A549 (cell line): ENCODE measurements at regions not wholly inside any gene's neighbourhood (a gene's known extent, or its start where the extent isn't known, plus 50 kb on each side); places are given as distances from the start of the nearest gene placed in this dataset.

ENCODE experiments used
- ATAC-seq, 2 experiments: fragments of 200-7000 bp in 1 of 2; fragments of >200 bp in 1 of 2; cut with Nextera tagmentation in 1 of 2; cut with Tn5 transposase in 1 of 2; 3 replicates each; pipeline versions ENCODE4 v1.8.0 to v1.9.1; 2018 to 2020; ENCODE audit warnings: mild to moderate bottlenecking in 1 of 2, moderate library complexity in 1 of 2
- CTCF ChIA-PET: fragments of 300-600 bp; sonication (Branson Sonifier 250); formaldehyde crosslinking; extraction: SDS; loops from one replicate; lab custom pipeline; 2021; ENCODE audit warnings: antibody characterized with exemption, inconsistent platforms; lab: Yijun Ruan, JAX
- POLR2A ChIA-PET: fragments of 350-600 bp; formaldehyde crosslinking; extraction: SDS; loops from one replicate; lab custom pipeline; 2021; ENCODE audit warnings: antibody characterized with exemption, inconsistent platforms; lab: Yijun Ruan, JAX
- DNase-seq, 2 experiments: peaks; one replicate each; pipeline versions ENCODE4 v3.0.0 to v3.0.0-alpha.2; 2011 to 2016; ENCODE audit warnings: low read depth in 1 of 2, low spot score in 1 of 2
- FAIRE-seq: peaks from 2 replicates; lab custom pipeline; 2011; peaks lifted over from hg19 to GRCh38; lab: Jason Lieb, UNC
- H3K27ac ChIP-seq, 2 experiments: fragments of >200 bp; sonication (Bioruptor Twin); formaldehyde crosslinking; 3 replicates each; pipeline ENCODE4 v1.5.1; 2016 to 2017
- H3K4me1 ChIP-seq: fragments of >200 bp; sonication (Bioruptor Twin); formaldehyde crosslinking; 3 replicates; pipeline ENCODE4 v1.6.1; 2016
- H3K4me2 ChIP-seq: fragments of >200 bp; sonication (Bioruptor Twin); formaldehyde crosslinking; 3 replicates; pipeline ENCODE4 v1.6.1; 2016
- H3K4me3 ChIP-seq: fragments of >200 bp; sonication (Bioruptor Twin); formaldehyde crosslinking; 3 replicates; pipeline ENCODE4 v1.5.1; 2016
- H3K9me3 ChIP-seq: fragments of >200 bp; sonication (Bioruptor Twin); formaldehyde crosslinking; 3 replicates; pipeline ENCODE4 v1.6.1; 2016
- CHD4 ChIP-seq: fragments of 200-600 bp; sonication (generic); IDR thresholded peaks from 2 replicates; pipeline ENCODE4 v1.6.1; 2016; ENCODE audit warnings: antibody characterized with exemption, mild to moderate bottlenecking, borderline replicate concordance
- E2F6 ChIP-seq: IDR thresholded peaks from 2 replicates; pipeline ENCODE4 v1.6.1; 2012; ENCODE audit warnings: low read depth, borderline replicate concordance
- EHMT2 ChIP-seq: fragments of 200-600 bp; sonication (generic); IDR thresholded peaks from 2 replicates; pipeline ENCODE4 v1.6.1; 2016; ENCODE audit warnings: antibody characterized with exemption, low read depth, mild to moderate bottlenecking, moderate library complexity
- ELK1 ChIP-seq: fragments of 150-350 bp; IDR thresholded peaks from 2 replicates; pipeline ENCODE4 v1.6.1; 2014; ENCODE audit warnings: low read depth, mild to moderate bottlenecking, low read length
- EP300 ChIP-seq, 2 experiments: fragments of >200 bp; sonication (Bioruptor Twin); formaldehyde crosslinking; IDR thresholded peaks; 2 replicates in 1 of 2; 3 replicates in 1 of 2; pipeline ENCODE4 v1.6.1; 2016 to 2017
- FOSL2 ChIP-seq, 2 experiments: fragments of 450-650 bp in 1 of 2; fragments of >200 bp in 1 of 2; sonication (Bioruptor Twin) in 1 of 2; formaldehyde crosslinking; IDR thresholded peaks; 2 replicates each; pipeline versions ENCODE4 v1.5.0 to v1.6.1; 2016 to 2020; ENCODE audit warnings: mild to moderate bottlenecking in 1 of 2, moderate library complexity in 1 of 2
- HEYL ChIP-seq: fragments of 250-450 bp; sonication (Bioruptor Pico); IDR thresholded peaks from 2 replicates; pipeline ENCODE4 v1.8.0; 2021; ENCODE audit warnings: mild to moderate bottlenecking, moderate library complexity
- JUN ChIP-seq, 2 experiments: fragments of >200 bp; sonication (Bioruptor Twin); formaldehyde crosslinking; IDR thresholded peaks; 2 replicates in 1 of 2; 3 replicates in 1 of 2; pipeline ENCODE4 v1.6.1; 2016 to 2017
- JUNB ChIP-seq: fragments of >200 bp; sonication (Bioruptor Twin); formaldehyde crosslinking; IDR thresholded peaks from 2 replicates; pipeline ENCODE4 v1.6.1; 2016
- KDM5A ChIP-seq: fragments of 200-600 bp; sonication (generic); IDR thresholded peaks from 2 replicates; pipeline ENCODE4 v1.6.1; 2016; ENCODE audit warnings: antibody characterized with exemption, mild to moderate bottlenecking
- MAFK ChIP-seq: fragments of 450-650 bp; IDR thresholded peaks from 2 replicates; pipeline ENCODE4 v1.6.1; 2014; ENCODE audit not compliant: partially characterized antibody
- NFE2L2 ChIP-seq: fragments of 150-350 bp; conservative IDR thresholded peaks from 2 replicates; pipeline ENCODE4 v1.6.1; 2014; ENCODE audit warnings: low read length
- PBX3 ChIP-seq: IDR thresholded peaks from 2 replicates; pipeline ENCODE4 v1.6.1; 2012
- RARB ChIP-seq: fragments of 250-450 bp; sonication (Bioruptor Pico); IDR thresholded peaks from 2 replicates; pipeline ENCODE4 v1.8.0; 2021; ENCODE audit warnings: mild to moderate bottlenecking, moderate library complexity
- RCOR1 ChIP-seq: fragments of 150-350 bp; IDR thresholded peaks from 2 replicates; pipeline ENCODE4 v1.6.1; 2014; ENCODE audit warnings: antibody characterized with exemption, low read length, low read depth
- RFX5 ChIP-seq: fragments of 450-650 bp; IDR thresholded peaks from 2 replicates; pipeline ENCODE4 v1.7.1; 2014; ENCODE audit warnings: antibody characterized with exemption, mild to moderate bottlenecking, moderate library complexity
- TP53 ChIP-seq: fragments of 250-450 bp; sonication (Bioruptor Pico); IDR thresholded peaks from 2 replicates; pipeline ENCODE4 v1.5.0; 2021; ENCODE audit warnings: mild to moderate bottlenecking, moderate library complexity
- ZC3H11A ChIP-seq: fragments of 450-650 bp; IDR thresholded peaks from 2 replicates; pipeline ENCODE4 v1.6.1; 2014; ENCODE audit warnings: antibody characterized with exemption, mild to moderate bottlenecking
- ZFP36 ChIP-seq: fragments of 450-650 bp; IDR thresholded peaks from 2 replicates; pipeline ENCODE4 v1.6.1; 2014; ENCODE audit warnings: borderline replicate concordance; ENCODE audit not compliant: partially characterized antibody
- ZSCAN20 ChIP-seq: fragments of 250-450 bp; sonication (Bioruptor Pico); IDR thresholded peaks from 2 replicates; pipeline ENCODE4 v1.8.0; 2022; ENCODE audit warnings: mild to moderate bottlenecking, moderate library complexity
- WGBS: methylation state at CpG from one replicate; pipeline ENCODE4 v1.1.6; 2017; ENCODE audit errors: missing lambda C conversion rate; 5-methylcytosine and 5-hydroxymethylcytosine counted together

GRCh38 chr2:239826376-239826775 is 198.8 kb downstream of the NDUFA10 start:
- FAIRE-seq, result no peak
- H3K4me3 ChIP-seq, result no peak overlapping the region

GRCh38 chr2:239825705-239825979 is 199.5 kb downstream of the NDUFA10 start:
- ATAC-seq (no peak), FAIRE-seq (no peak)
- POLR2A ChIA-PET, result no interaction called here
- Histone ChIP-seq H3K4me3 (no peak overlapping the region), H3K27ac (no peak overlapping the region), H3K4me2 (no peak overlapping the region)
- no peak for TF ChIP-seq EHMT2
- TF ChIP-seq, all 56 proteins: peak for 0
- WGBS, result 46% methylated on average over 5 of the region's 5 CpGs
- CTCF ChIA-PET, result no interaction called here
- no peaks in the 10 kb centered on the region for H3K4me1 ChIP-seq
- DNase-seq, result no peak
- H3K9me3 ChIP-seq, result no peaks in the 10 kb centered on the region

More at GRCh38 chr2:239826376-239826775, 198.8 kb downstream of the NDUFA10 start:
- Histone ChIP-seq H3K4me1 (no peaks in the 10 kb centered on the region), H3K4me2 (no peak overlapping the region), H3K9me3 (no peaks in the 10 kb centered on the region), H3K27ac (no peak overlapping the region)
- no peak for ATAC-seq
- no peak for DNase-seq
- 85% methylated on average over 13 of the region's 13 CpGs for WGBS
- ChIA-PET CTCF (no interaction called here), POLR2A (no interaction called here)
- TF ChIP-seq PBX3 (no peak), FOSL2 (IDR thresholded peaks at IDR 0.05) (no peak), FOSL2 (CRISPR knock-in tag; IDR thresholded peaks at IDR 0.05) (no peak), RCOR1 (no peak), MAFK (no peak), TP53 (CRISPR knock-in tag) (no peak), EP300 (IDR thresholded peaks at IDR 0.05) (no peak), NFE2L2 (no peak), ZSCAN20 (no peak), E2F6 (no peak), KDM5A (no peak)

- TF ChIP-seq EHMT2 (no peak), JUNB (no peak), RFX5 (no peak), RARB (no peak), EP300 (IDR thresholded peaks at IDR 0.05) (no peak), ZC3H11A (no peak), HEYL (no peak), ZFP36 (no peak), JUN (IDR thresholded peaks at IDR 0.05) (no peak), CHD4 (no peak), KDM5A (no peak), ELK1 (no peak)
- ATAC-seq (no peak), FAIRE-seq (no peak), DNase-seq (no peak)
- Histone ChIP-seq H3K4me1 (no peaks in the 10 kb centered on the region), H3K27ac (no peak overlapping the region), H3K9me3 (no peaks in the 10 kb centered on the region), H3K4me2 (no peak overlapping the region), H3K4me3 (no peak overlapping the region)
- 72% methylated on average over 17 of the region's 17 CpGs for WGBS
- ChIA-PET CTCF (interaction anchor here (2.0 to 2.2 kb wide), 2 partner anchors 17 to 167 kb away, joined by 4 to 13 read pairs; no protein-coding TSS in a partner anchor), POLR2A (no interaction called here)
These were observed 200.1 kb downstream of the NDUFA10 start for GRCh38 chr2:239824866-239825704.
